Esophagus (tissue), 2 donors: ENCODE measurements at regions not wholly inside any gene's neighbourhood (a gene's known extent, or its start where the extent isn't known, plus 50 kb on each side); places are given as distances from the start of the nearest gene placed in this dataset.

Source experiments
- H3K27ac ChIP-seq, 2 donors: one replicate each; pipeline ENCODE4 v1.5.1; 2013; ENCODE audit warnings: low read depth in 2 of 2, mild to moderate bottlenecking in 2 of 2, inconsistent platforms in 1 of 2, low read length in 1 of 2, moderate library complexity in 1 of 2
- H3K27me3 ChIP-seq, 2 donors: one replicate each; pipeline ENCODE4 v1.6.1; 2013; ENCODE audit warnings: low read length in 2 of 2, control low read depth in 1 of 2, mild to moderate bottlenecking in 1 of 2; ENCODE audit not compliant: insufficient read depth in 2 of 2, control insufficient read depth in 1 of 2
- H3K36me3 ChIP-seq, 2 donors: one replicate each; pipeline ENCODE4 v1.6.1; 2013; ENCODE audit warnings: low read length in 1 of 2; ENCODE audit not compliant: control insufficient read depth in 2 of 2, insufficient read depth in 2 of 2
- H3K4me1 ChIP-seq, 2 donors: one replicate each; pipeline ENCODE4 v1.6.1; 2013; ENCODE audit warnings: low read length in 1 of 2; ENCODE audit not compliant: control insufficient read depth in 2 of 2, insufficient read depth in 2 of 2
- H3K4me3 ChIP-seq, 2 donors: one replicate each; pipeline ENCODE4 v1.5.1; 2013; ENCODE audit warnings: low read length in 2 of 2, mild to moderate bottlenecking in 2 of 2, low read depth in 1 of 2, moderate library complexity in 1 of 2
- H3K9me3 ChIP-seq, 2 donors: one replicate each; pipeline ENCODE4 v1.6.1; 2013; ENCODE audit warnings: mild to moderate bottlenecking in 2 of 2, low read depth in 1 of 2, low read length in 1 of 2, moderate library complexity in 1 of 2; ENCODE audit not compliant: control insufficient read depth in 2 of 2, insufficient read depth in 1 of 2
- WGBS, 2 donors: extraction: QIAGEN DNeasy Blood & Tissue Kit; methylation state at CpG; one replicate each; pipeline ENCODE4 v1.1.7; 2013; 5-methylcytosine and 5-hydroxymethylcytosine counted together
- donor health status: healthy with polysubstance abuse.
- donor health status: Bipolar disorder and iron deficiency.

DNA sequence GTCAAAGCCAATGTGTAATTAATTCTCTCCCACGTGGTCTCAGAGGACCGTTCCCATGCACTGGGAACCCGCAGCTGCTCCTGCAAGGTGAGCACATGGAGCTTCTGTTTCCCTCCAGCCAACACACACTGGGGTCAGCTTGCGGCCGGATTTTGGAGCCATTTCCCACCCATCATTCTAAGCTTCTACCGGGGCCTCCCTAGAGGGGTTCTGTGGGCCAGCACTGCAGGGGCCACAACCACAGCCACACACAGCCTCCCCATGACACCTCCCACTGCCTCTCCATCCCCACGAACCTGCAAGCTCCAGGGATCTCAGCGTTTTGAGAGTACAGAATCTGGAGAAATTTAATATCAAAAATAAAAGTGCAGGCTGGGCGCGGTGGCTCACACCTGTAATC lies 120.7 kb upstream of the SOX1 start:
- peaks cover 0 to 4% of the 10 kb centered on the region in 2 donors for H3K4me1 ChIP-seq
- no peaks in the 10 kb centered on the region for H3K36me3 ChIP-seq
- no peak overlapping the region for H3K4me3 ChIP-seq
- peaks cover 0 to 2% of the 10 kb centered on the region in 2 donors for H3K27me3 ChIP-seq
- peaks cover 2 to 18% of the 10 kb centered on the region in 2 donors for H3K9me3 ChIP-seq
- WGBS, 2 donors: 70 to 72% methylated on average over 10 of the region's 10 CpGs
- no peak overlapping the region for H3K27ac ChIP-seq

DNA sequence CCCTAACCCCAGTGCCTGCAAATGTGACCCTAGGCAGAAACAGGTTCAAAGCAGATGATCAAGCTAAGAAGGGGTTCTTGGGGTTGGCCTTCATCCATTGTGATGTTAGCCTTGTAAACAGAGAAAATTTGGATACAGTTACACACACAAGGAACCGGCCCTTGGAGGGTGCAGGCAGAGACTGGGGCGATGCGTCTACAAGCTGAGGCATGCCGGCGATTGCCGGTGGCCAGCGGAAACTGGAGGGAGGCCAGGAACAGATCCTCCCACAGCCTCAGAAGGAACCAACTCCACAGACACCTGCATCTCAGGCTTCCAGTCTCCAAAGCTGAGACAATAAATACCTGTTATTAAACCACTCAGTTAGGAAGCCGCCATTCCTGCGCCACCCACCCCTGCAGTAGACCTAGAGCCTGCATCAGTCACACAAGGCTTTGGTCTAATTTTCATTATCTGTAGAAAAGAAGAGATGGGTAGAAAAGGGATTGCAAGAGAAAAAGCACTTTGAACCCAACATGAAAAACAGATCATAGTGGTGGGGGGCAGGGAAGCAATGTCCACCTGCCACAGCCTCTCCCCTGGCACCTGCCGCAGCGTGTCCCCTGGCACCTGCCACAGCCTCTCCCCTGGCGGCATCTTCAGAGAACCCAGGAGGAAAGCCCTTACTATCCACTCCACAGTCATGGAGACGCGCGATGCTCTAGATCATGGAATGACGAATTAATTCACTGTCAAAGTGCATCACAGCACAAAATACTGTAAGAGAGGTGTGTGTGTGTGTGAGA lies 119.7 kb upstream of the SOX1 start:
- H3K4me3 ChIP-seq: no peak overlapping the region
- H3K27me3 ChIP-seq: peaks cover 0 to 2% of the 10 kb centered on the region in 2 donors
- H3K27ac ChIP-seq: no peak overlapping the region
- peaks cover 2 to 25% of the 10 kb centered on the region in 2 donors for H3K9me3 ChIP-seq
- H3K4me1 ChIP-seq: peaks cover 0 to 4% of the 10 kb centered on the region in 2 donors
- H3K36me3 ChIP-seq: no peaks in the 10 kb centered on the region
- 63 to 78% methylated on average over 16 of the region's 16 CpGs for WGBS, 2 donors

GRCh38 chr13:111947876-111948275 lies 119.1 kb upstream of the SOX1 start:
- Histone ChIP-seq H3K27ac (no peak overlapping the region), H3K27me3 (peaks cover 0 to 2% of the 10 kb centered on the region in 2 donors), H3K4me1 (peaks cover 0 to 4% of the 10 kb centered on the region in 2 donors), H3K36me3 (no peaks in the 10 kb centered on the region), H3K4me3 (no peak overlapping the region), H3K9me3 (peaks cover 2 to 26% of the 10 kb centered on the region in 2 donors)
- WGBS, 2 donors: 75 to 76% methylated on average over 15 of the region's 15 CpGs

DNA sequence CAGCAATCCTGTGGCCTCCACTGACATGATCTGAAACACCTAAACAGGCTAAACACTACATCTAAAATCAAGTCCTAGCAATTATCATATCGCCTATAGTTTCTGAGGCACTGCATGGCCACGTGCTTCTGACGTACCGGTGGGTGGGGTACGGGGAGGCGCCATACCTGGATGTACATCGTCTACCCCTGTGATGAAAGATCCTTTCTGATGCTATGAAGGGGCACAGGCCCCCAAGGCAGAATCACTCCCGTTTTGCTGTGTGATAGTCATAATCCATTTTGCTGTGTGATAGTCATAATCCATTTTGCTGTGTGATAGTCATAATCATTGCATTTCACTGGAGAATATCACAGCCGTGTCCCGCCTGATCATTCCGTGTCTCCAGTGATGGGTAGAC lies 118.7 kb upstream of the SOX1 start:
- H3K9me3 ChIP-seq: peaks cover 2 to 26% of the 10 kb centered on the region in 2 donors
- H3K4me3 ChIP-seq: no peak overlapping the region
- no peak overlapping the region for H3K27ac ChIP-seq
- 89 to 93% methylated on average over 11 of the region's 11 CpGs for WGBS, 2 donors
- H3K36me3 ChIP-seq: no peaks in the 10 kb centered on the region
- peaks cover 0 to 1% of the 10 kb centered on the region in 2 donors for H3K27me3 ChIP-seq
- H3K4me1 ChIP-seq: peaks cover 0 to 4% of the 10 kb centered on the region in 2 donors

GRCh38 chr13:111948811-111949210 lies 118.1 kb upstream of the SOX1 start:
- no peaks in the 10 kb centered on the region for H3K27me3 ChIP-seq
- H3K27ac ChIP-seq: no peak overlapping the region
- peaks cover 0 to 4% of the 10 kb centered on the region in 2 donors for H3K4me1 ChIP-seq
- no peaks in the 10 kb centered on the region for H3K36me3 ChIP-seq
- H3K4me3 ChIP-seq: no peak overlapping the region
- 90 to 92% methylated on average over 7 of the region's 7 CpGs for WGBS, 2 donors
- H3K9me3 ChIP-seq: peaks cover 2 to 26% of the 10 kb centered on the region in 2 donors

GRCh38 chr13:111949311-111949710 lies 117.6 kb upstream of the SOX1 start:
- 83 to 85% methylated on average over 5 of the region's 5 CpGs for WGBS, 2 donors
- Histone ChIP-seq H3K4me3 (no peak overlapping the region), H3K27ac (no peak overlapping the region), H3K9me3 (peaks cover 2 to 24% of the 10 kb centered on the region in 2 donors), H3K36me3 (no peaks in the 10 kb centered on the region), H3K4me1 (peaks cover 0 to 4% of the 10 kb centered on the region in 2 donors), H3K27me3 (no peaks in the 10 kb centered on the region)

DNA sequence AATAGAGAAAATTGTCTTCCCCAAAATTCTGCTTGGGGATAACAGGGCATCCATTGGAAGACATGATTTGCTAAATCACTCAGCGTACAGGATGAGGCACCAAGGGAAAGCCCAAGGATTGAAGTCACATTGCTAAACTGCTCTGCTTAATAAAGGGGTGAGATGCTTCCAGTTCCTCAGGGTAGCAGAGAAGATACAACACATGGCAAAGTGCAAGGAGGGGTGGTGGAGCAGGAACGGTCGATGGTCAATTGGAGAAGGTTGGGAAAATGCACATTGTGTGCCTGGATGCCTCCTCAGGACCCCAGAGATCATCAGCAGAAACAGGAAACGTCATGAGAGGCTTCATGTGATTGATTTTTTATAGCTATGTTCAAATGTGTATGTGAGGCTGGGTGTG lies 116.3 kb upstream of the SOX1 start:
- no peak overlapping the region for H3K4me3 ChIP-seq
- WGBS, 2 donors: 67 to 76% methylated on average over 4 of the region's 4 CpGs

DNA sequence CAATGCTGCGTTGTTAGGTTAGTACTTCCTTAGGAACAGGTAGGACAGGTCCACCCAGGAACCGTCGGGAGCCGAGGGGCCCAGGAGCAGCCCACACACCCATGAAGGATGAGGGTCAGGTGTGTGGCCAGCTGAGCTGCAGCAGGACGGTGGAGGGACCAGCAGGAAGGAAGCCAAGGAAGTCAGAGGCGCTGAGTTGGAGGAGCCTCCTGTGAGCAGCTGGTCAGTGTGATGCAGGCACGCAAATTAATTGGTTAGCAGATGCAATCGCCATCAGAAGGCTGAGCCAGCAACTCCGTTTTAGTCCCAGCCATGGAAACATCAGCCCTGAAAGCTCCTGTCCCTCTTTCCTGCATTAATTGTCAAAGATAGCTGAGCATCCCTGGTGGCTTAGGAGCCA lies 114.9 kb upstream of the SOX1 start:
- Histone ChIP-seq H3K27ac (no peak overlapping the region), H3K36me3 (no peaks in the 10 kb centered on the region), H3K4me1 (peaks cover 0 to 2% of the 10 kb centered on the region in 2 donors), H3K4me3 (no peak overlapping the region), H3K27me3 (no peaks in the 10 kb centered on the region), H3K9me3 (peaks cover 2 to 24% of the 10 kb centered on the region in 2 donors)
- WGBS, 2 donors: 68 to 76% methylated on average over 9 of the region's 9 CpGs

More for the DNA sequence above, 116.3 kb upstream of the SOX1 start:
- Histone ChIP-seq H3K27ac (no peak overlapping the region), H3K27me3 (no peaks in the 10 kb centered on the region), H3K36me3 (no peaks in the 10 kb centered on the region), H3K4me1 (peaks cover 0 to 4% of the 10 kb centered on the region in 2 donors), H3K9me3 (peaks cover 2 to 24% of the 10 kb centered on the region in 2 donors)

DNA sequence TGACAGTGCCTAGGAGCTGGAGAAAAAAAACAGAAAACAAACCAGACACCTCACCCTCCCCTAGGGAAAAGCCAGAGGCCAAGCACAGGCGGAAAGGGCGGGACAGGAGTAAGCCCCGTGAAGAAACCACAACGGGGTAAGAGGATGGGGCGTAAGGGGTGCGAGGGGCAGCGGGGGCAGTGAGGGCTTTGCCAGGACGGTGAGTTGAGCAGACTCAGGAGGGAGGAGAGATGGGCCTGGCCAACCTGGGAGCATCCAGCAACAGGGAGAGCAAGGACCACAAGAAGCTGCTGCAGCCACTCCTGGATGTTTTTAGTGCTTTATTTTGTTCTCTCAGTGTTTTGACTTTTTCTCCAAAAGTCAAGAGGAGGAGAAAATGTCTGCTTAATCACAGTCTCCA lies 114.1 kb upstream of the SOX1 start:
- Histone ChIP-seq H3K4me3 (no peak overlapping the region), H3K27me3 (no peaks in the 10 kb centered on the region)
- WGBS, 2 donors: 74 to 75% methylated on average over 8 of the region's 8 CpGs

More for the DNA sequence above, 114.1 kb upstream of the SOX1 start:
- Histone ChIP-seq H3K27ac (no peak overlapping the region), H3K4me1 (no peaks in the 10 kb centered on the region), H3K36me3 (no peaks in the 10 kb centered on the region), H3K9me3 (peaks cover 2 to 24% of the 10 kb centered on the region in 2 donors)
